HCT116 (cell line): ENCODE measurements at regions not wholly inside any gene's neighbourhood (a gene's known extent, or its start where the extent isn't known, plus 50 kb on each side); places are given as distances from the start of the nearest gene placed in this dataset.

ENCODE experiments used
- ATAC-seq: fragments of 200-7000 bp; cut with Tn5 transposase; 2 replicates; pipeline ENCODE4 v1.9.1; 2020; ENCODE audit warnings: mild to moderate bottlenecking, moderate library complexity
- BruUV-seq: library from RNA; stranded (reverse); fragments of 400-500 nt; replicated peaks from 2 replicates; lab custom pipeline; 2021; lab: Mats Ljungman, UMichigan
- CTCF ChIA-PET: fragments of 300-600 bp; sonication (Branson Sonifier 250); formaldehyde crosslinking; loops from one replicate; lab custom pipeline; 2021; ENCODE audit warnings: antibody characterized with exemption; lab: Charles Lee
- POLR2A ChIA-PET: fragments of 300-600, 350-600 bp; sonication (Branson Sonifier 250); formaldehyde crosslinking; loops from one replicate; lab custom pipeline; 2021; ENCODE audit warnings: antibody characterized with exemption; lab: Charles Lee
- RAD21 ChIA-PET, 2 experiments: fragments of 300-600 bp; sonication (Branson Sonifier 250); formaldehyde crosslinking; loops; one replicate each; lab custom pipeline; 2023; ENCODE audit warnings: low total read pairs in 2 of 2; ENCODE audit not compliant: uncharacterized antibody in 2 of 2, unreplicated experiment in 2 of 2, low non-redundant PET in 1 of 2; lab: Charles Lee
- DNase-seq: peaks from one replicate; pipeline ENCODE4 v3.0.0-alpha.2; 2010; ENCODE audit warnings: low read depth, low spot score
- H2AFZ ChIP-seq: fragments of 200-600 bp; shearing (Covaris generic), sonication (generic); 2 replicates; pipeline ENCODE4 v1.6.1; 2017; ENCODE audit warnings: low read depth, mixed run types, mixed read lengths, antibody characterized with exemption, low read length; ENCODE audit not compliant: poor library complexity, severe bottlenecking
- H3K27ac ChIP-seq: 2 replicates; pipeline ENCODE4 v1.5.1; 2012; ENCODE audit warnings: low read depth, low read length
- H3K27me3 ChIP-seq: fragments of 200-600 bp; sonication (generic); 2 replicates; pipeline ENCODE4 v1.6.1; 2016; ENCODE audit warnings: mixed run types, low read length, mixed read lengths; ENCODE audit not compliant: insufficient read depth
- H3K36me3 ChIP-seq, 2 experiments: fragments of 200-500 bp in 1 of 2; fragments of 200-600 bp in 1 of 2; sonication (Bioruptor generic) in 1 of 2; sonication (generic) in 1 of 2; 2 replicates each; pipeline versions ENCODE4 v1.5.1 to v1.6.1; 2014 to 2016; ENCODE audit warnings: low read length in 2 of 2, inconsistent platforms in 1 of 2, mixed read lengths in 1 of 2, mixed run types in 1 of 2; ENCODE audit not compliant: insufficient read depth in 2 of 2, control insufficient read depth in 1 of 2
- H3K4me1 ChIP-seq, 2 experiments: fragments of 200-600 bp in 1 of 2; sonication (generic) in 1 of 2; 2 replicates each; pipeline versions ENCODE4 v1.5.1 to v1.6.1; 2012 to 2017; ENCODE audit warnings: low read length in 2 of 2, inconsistent platforms in 1 of 2, mild to moderate bottlenecking in 1 of 2, mixed read lengths in 1 of 2, mixed run types in 1 of 2, moderate library complexity in 1 of 2; ENCODE audit not compliant: insufficient read depth in 2 of 2, control insufficient read depth in 1 of 2
- H3K4me2 ChIP-seq: fragments of 200-600 bp; sonication (generic); 2 replicates; pipeline ENCODE4 v1.6.1; 2017; ENCODE audit warnings: mixed run types, low read length, mixed read lengths
- H3K4me3 ChIP-seq, 2 experiments: fragments of 200-600 bp in 1 of 2; sonication (generic) in 1 of 2; replicated peaks in 1 of 2; 2 replicates each; pipeline ENCODE4 v1.5.1; 2011 to 2016; ENCODE audit warnings: low read length in 2 of 2, control low read depth in 1 of 2, low read depth in 1 of 2, mild to moderate bottlenecking in 1 of 2, mixed read lengths in 1 of 2, mixed run types in 1 of 2
- H3K79me2 ChIP-seq: fragments of 200-600 bp; sonication (generic); 2 replicates; pipeline ENCODE4 v1.6.1; 2017; ENCODE audit warnings: mild to moderate bottlenecking, mixed run types, low read length, moderate library complexity, mixed read lengths; ENCODE audit not compliant: insufficient read depth
- H3K9ac ChIP-seq: fragments of 200-600 bp; sonication (generic); 2 replicates; pipeline ENCODE4 v1.6.1; 2016; ENCODE audit warnings: low read length, mixed read lengths
- H3K9me2 ChIP-seq: fragments of 200-600 bp; sonication (generic), shearing (Covaris generic); 2 replicates; pipeline ENCODE4 v1.6.1; 2017; ENCODE audit warnings: mixed run types, mild to moderate bottlenecking, moderate library complexity; ENCODE audit not compliant: insufficient read depth
- H3K9me3 ChIP-seq, 2 experiments: fragments of 200-500 bp in 1 of 2; fragments of 200-600 bp in 1 of 2; sonication (Bioruptor generic) in 1 of 2; sonication (generic) in 1 of 2; 2 replicates each; pipeline ENCODE4 v1.6.1; 2014 to 2017; ENCODE audit warnings: low read length in 2 of 2, mixed read lengths in 2 of 2, inconsistent platforms in 1 of 2, low read depth in 1 of 2, mild to moderate bottlenecking in 1 of 2, mixed run types in 1 of 2, moderate library complexity in 1 of 2; ENCODE audit not compliant: control insufficient read depth in 1 of 2, insufficient read depth in 1 of 2
- H4K20me1 ChIP-seq: fragments of 200-600 bp; sonication (generic), shearing (Covaris generic); 2 replicates; pipeline ENCODE4 v1.6.1; 2017; ENCODE audit warnings: mixed run types, mild to moderate bottlenecking, moderate library complexity; ENCODE audit not compliant: insufficient read depth
- ELF1 ChIP-seq: IDR thresholded peaks from 2 replicates; pipeline ENCODE4 v1.6.1; 2012; ENCODE audit warnings: low read depth, borderline replicate concordance
- EZH2 ChIP-seq: fragments of 200-600 bp; sonication (generic); IDR thresholded peaks from 2 replicates; pipeline ENCODE4 v1.6.1; 2017; ENCODE audit warnings: antibody characterized with exemption, mixed run types
- EZH2phosphoT487 ChIP-seq: fragments of 200-600 bp; IDR thresholded peaks from 2 replicates; pipeline ENCODE4 v1.6.1; 2018; ENCODE audit warnings: antibody characterized with exemption, borderline replicate concordance
- FOSL1 ChIP-seq: IDR thresholded peaks from 2 replicates; pipeline ENCODE4 v1.6.1; 2012; ENCODE audit warnings: low read depth
- JUND ChIP-seq: IDR thresholded peaks from 2 replicates; pipeline ENCODE4 v1.6.1; 2012
- POLR2A ChIP-seq: IDR thresholded peaks from 2 replicates; pipeline ENCODE4 v1.7.0; 2011; ENCODE audit warnings: borderline replicate concordance; ENCODE audit not compliant: insufficient read depth, insufficient read length; ENCODE audit errors: extremely low read depth
- RAD21 ChIP-seq: IDR thresholded peaks from 2 replicates; pipeline ENCODE4 v1.6.1; 2012; ENCODE audit warnings: low read depth, mild to moderate bottlenecking
- REST ChIP-seq: IDR thresholded peaks from 2 replicates; pipeline ENCODE4 v1.6.1; 2012; ENCODE audit warnings: low read depth
- TCF7L2 ChIP-seq: IDR thresholded peaks from 2 replicates; pipeline ENCODE4 v1.7.0; 2011; ENCODE audit warnings: borderline replicate concordance, inconsistent platforms; ENCODE audit not compliant: insufficient read depth, insufficient read length; ENCODE audit errors: extremely low read depth
- intact Hi-C: fragments of 100-400 bp; cut with micrococcal nuclease; formaldehyde crosslinking; loops from 2 replicates; pipeline ENCODE4 v1.10.0; 2022
- TF ChIP-seq, protein P1 (sequence below): IDR thresholded peaks from 2 replicates; pipeline ENCODE4 v1.6.1; 2012
- TF ChIP-seq, protein P2 (sequence below), 3 experiments: fragments of 200-600 bp in 1 of 3; sonication (generic) in 1 of 3; IDR thresholded peaks in 2 of 3; conservative IDR thresholded peaks in 1 of 3; 2 replicates each; pipeline ENCODE4 v1.5.1; 2012 to 2017; ENCODE audit warnings: low read depth in 2 of 3, low read length in 2 of 3, antibody characterized with exemption in 1 of 3, borderline replicate concordance in 1 of 3, control low read depth in 1 of 3, mild to moderate bottlenecking in 1 of 3, mixed read lengths in 1 of 3, mixed run types in 1 of 3, moderate library complexity in 1 of 3; ENCODE audit not compliant: insufficient read depth in 1 of 3

DNA sequence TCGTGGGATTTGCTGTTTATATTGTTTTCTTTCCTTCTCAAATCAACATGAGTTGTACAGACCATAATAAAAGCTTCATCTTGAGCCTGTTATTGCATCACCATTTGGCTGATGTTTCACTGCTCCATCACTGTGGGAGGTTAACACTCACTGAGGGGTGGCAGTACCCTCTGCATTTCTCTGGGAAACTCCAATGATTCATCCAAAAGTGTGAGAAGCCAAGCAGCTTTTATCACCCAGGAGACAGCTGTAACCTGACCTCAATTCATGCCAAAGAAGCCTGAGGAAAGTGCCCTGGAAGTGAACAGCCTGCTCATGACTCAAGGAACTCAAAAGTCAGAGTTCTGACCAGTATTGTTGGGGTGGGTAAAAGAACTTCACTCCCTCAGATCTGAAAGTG lies 84.1 kb downstream of the GPR88 start (continued):
- TF ChIP-seq FOSL1, result no peak

- Histone ChIP-seq H3K27ac (no peak overlapping the region), H4K20me1 (no peaks in the 10 kb centered on the region), H3K27me3 (no peaks in the 10 kb centered on the region; the same call in 1 of the 2 replicates), H3K4me3 (no peak overlapping the region), H3K4me2 (no peak overlapping the region), H3K36me3 (no peaks in the 10 kb centered on the region), H3K4me1 (peaks cover 3 to 7% of the 10 kb centered on the region in 2 experiments; a peak in 3 of 4 replicates), H2AFZ (no peak overlapping the region), H3K9me3 (no peaks in the 10 kb centered on the region), H3K79me2 (no peaks in the 10 kb centered on the region), H3K9ac (no peak overlapping the region), H3K9me2 (no peaks in the 10 kb centered on the region)
- CTCF ChIA-PET, result no interaction called here
- no TSS peak for BruUV-seq
- intact Hi-C loops, result no loop called here
- RAD21 ChIA-PET, result no interaction called here
- TF ChIP-seq EZH2 (no peak), FOSL1 (no peak), TCF7L2 (no peak), REST (no peak), ELF1 (no peak), POLR2A (no peak), RAD21 (no peak), EZH2phosphoT487 (no peak), JUND (no peak)
- TF ChIP-seq, protein P1, sequence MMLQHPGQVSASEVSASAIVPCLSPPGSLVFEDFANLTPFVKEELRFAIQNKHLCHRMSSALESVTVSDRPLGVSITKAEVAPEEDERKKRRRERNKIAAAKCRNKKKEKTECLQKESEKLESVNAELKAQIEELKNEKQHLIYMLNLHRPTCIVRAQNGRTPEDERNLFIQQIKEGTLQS, result no peak
- TF ChIP-seq, protein P2, sequence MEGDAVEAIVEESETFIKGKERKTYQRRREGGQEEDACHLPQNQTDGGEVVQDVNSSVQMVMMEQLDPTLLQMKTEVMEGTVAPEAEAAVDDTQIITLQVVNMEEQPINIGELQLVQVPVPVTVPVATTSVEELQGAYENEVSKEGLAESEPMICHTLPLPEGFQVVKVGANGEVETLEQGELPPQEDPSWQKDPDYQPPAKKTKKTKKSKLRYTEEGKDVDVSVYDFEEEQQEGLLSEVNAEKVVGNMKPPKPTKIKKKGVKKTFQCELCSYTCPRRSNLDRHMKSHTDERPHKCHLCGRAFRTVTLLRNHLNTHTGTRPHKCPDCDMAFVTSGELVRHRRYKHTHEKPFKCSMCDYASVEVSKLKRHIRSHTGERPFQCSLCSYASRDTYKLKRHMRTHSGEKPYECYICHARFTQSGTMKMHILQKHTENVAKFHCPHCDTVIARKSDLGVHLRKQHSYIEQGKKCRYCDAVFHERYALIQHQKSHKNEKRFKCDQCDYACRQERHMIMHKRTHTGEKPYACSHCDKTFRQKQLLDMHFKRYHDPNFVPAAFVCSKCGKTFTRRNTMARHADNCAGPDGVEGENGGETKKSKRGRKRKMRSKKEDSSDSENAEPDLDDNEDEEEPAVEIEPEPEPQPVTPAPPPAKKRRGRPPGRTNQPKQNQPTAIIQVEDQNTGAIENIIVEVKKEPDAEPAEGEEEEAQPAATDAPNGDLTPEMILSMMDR (IDR thresholded peaks at IDR 0.05 in 2 of 3, conservative IDR thresholded peaks at IDR 0.05 in 1 of 3; ENCODE audit: borderline replicate concordance in 1 of 3, insufficient read depth in 1 of 3, low read depth in 2 of 3, low read length in 2 of 3), result no peak
- no peak for DNase-seq
- ATAC-seq, result no peak
- POLR2A ChIA-PET, result no interaction called here
Observed at GRCh38 chr1:100622506-100622905, 84.6 kb downstream of the GPR88 start.
